ENCODE measurements at regions not wholly inside any gene's neighbourhood (a gene's known extent, or its start where the extent isn't known, plus 50 kb on each side); places are given as distances from the start of the nearest gene placed in this dataset.
"Not testable (repeated sequence)": the region's sequence is repeated elsewhere in the genome, so short reads cannot be mapped to it uniquely, and the experiment has no call there.

DNA sequence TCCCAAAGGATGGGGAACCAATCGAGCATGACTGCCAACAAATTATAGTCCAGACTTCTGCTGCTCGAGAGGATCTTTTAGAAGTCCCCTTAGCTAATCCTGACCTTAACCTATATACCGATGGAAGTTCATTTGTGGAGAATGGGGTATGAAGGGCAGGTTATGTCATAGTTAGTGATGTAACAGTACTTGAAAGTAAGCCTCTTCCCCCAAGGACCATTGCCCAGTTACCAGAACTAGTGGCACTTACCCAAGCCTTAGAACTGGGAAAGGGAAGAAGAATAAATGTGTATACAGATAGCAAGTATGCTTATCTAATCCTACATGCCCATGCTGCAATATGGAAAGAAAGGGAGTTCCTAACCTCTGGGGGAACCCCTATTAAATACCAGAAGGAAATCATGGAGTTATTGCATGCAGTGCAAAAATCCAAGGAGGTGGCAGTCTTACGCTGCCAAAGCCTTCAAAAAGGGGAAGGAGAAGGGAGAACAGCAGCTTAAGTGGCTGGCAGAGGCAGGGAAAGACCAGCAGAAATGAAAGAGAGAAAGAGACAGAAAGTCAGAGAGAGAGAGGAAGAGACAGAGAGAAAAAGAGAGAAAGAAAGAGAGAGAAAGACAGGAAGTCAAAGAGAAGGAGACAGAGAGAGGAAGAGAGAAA, 224.4 kb upstream of the SLC8A1 start:
- not testable (repeated sequence) for DNase-seq (ENCODE audit: low read depth in 4 of 4, low spot score in 3 of 4)

- no peak for DNase-seq (ENCODE audit: low read depth in 4 of 4, low spot score in 3 of 4)
These were observed 228.7 kb upstream of the SLC8A1 start for GRCh38 chr2:40680547-40680946.

GRCh38 chr2:40690036-40690435, 238.1 kb upstream of the SLC8A1 start:
- DNase-seq (ENCODE audit: low read depth in 4 of 4, low spot score in 3 of 4): no peak

- no peak for DNase-seq (ENCODE audit: low read depth in 4 of 4, low spot score in 3 of 4)
These were observed 238.6 kb upstream of the SLC8A1 start for GRCh38 chr2:40690525-40690924.

- no peak for DNase-seq (ENCODE audit: low read depth in 4 of 4, low spot score in 3 of 4)
These were observed 248.5 kb upstream of the SLC8A1 start for GRCh38 chr2:40700231-40700954.

- DNase-seq (ENCODE audit: low read depth in 4 of 4, low spot score in 3 of 4): not testable (repeated sequence)
These were observed 260.5 kb upstream of the SLC8A1 start for GRCh38 chr2:40712197-40712894.

DNA sequence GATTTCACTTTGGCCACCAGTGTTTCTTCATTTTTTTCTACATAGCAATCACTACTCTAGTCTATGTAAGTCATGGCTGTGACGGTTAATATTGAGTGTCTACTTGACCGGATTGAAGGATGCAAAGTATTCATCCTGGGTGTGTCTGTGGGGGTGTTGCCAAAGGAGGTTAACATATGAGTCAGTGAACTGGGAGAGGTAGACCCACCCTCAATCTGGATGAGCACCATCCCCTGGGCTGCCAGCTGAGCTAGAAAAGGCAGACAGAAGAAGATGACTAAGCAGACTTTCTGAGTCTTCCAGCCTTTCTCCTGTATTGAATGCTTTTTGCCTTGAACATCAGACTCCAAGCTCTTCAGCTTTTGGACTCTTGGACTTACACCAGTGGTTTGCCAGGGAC, 265.0 kb upstream of the SLC8A1 start:
- DNase-seq (ENCODE audit: low read depth in 4 of 4, low spot score in 3 of 4): no peak

- no peak for DNase-seq (ENCODE audit: low read depth in 4 of 4, low spot score in 3 of 4)
These were observed 267.5 kb upstream of the SLC8A1 start for GRCh38 chr2:40719414-40719813.

GRCh38 chr2:40721595-40721994, 269.7 kb upstream of the SLC8A1 start:
- no peak for DNase-seq (ENCODE audit: low read depth in 4 of 4, low spot score in 3 of 4)

DNA sequence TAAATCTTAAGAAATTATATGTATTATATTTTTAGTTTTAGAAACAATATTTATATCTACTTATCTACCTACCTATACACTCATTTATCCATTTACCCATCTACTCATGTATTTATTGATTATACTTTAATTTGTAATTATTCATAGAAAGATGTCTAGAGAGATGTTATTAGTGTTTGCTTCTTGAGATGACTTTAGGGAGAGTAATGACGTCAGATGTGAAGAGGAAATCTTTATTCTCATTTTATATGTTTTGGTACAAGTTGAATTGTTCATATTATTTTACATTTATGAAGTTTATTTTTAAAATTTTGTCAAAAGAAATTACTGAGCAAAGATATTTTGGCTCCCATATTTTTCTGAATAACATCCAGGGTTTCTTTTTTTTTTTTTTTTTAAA, 271.3 kb upstream of the SLC8A1 start:
- DNase-seq (ENCODE audit: low read depth in 4 of 4, low spot score in 3 of 4): no peak

DNA sequence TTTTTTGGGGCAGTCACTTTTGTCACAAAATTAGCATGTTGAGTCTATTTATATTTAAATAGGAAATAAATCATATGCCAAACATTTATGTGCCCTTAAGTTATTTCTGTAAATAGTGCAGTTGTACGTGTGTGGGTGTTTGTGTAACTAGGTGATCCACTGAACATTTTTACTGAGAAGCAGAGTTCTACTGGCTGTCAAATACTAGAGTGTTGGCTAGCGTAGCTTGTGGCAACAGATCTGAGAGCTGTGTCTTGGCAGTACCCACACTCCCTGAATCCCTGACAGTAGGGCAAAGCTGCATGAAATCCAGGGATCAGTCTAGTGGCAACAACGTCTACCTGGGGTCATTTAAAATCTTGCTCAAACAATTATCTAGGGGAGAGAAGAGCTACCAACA, 273.1 kb upstream of the SLC8A1 start:
- no peak for DNase-seq (ENCODE audit: low read depth in 4 of 4, low spot score in 3 of 4)

GRCh38 chr2:40725950-40726349, 274.1 kb upstream of the SLC8A1 start:
- DNase-seq (ENCODE audit: low read depth in 4 of 4, low spot score in 3 of 4): no peak

DNA sequence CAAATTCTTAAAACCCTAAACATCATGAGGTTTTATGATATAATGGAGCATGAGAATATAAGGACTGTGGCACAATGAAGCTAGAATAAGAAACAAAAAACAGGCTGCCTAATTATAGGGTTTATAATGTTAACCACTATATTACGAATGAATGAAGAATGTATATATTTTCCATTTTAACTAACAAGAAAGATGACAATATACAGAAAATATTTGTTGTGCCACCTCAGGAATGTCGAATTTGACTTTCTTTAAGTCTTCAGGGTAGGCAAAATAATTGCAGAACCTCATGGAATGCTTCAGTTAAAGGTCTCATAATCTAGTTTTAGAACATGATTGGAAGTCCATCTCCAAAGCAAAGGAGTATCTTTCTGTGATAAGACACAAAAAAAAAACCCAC, 282.9 kb upstream of the SLC8A1 start:
- no peak for DNase-seq (ENCODE audit: low read depth in 4 of 4, low spot score in 3 of 4)

DNA sequence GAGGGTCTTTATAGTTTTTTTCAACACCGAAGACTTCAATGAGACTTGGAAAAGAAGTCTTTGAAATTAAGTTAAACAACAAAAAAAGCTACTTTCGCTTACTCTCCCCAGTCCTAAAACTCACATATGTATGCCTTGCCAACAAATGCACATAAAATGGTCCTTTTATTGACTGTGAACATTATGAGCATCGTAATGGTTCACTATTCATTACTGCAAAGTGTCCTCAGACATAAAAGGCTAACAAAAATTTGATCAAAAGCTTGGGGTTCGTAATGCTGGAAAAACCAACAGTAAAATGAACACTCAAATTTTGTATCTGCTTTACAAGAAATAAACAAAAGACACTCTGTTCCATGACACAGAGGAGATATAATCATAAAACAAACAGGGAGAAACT, 285.3 kb upstream of the SLC8A1 start:
- DNase-seq (ENCODE audit: low read depth in 4 of 4, low spot score in 3 of 4): no peak

DNA sequence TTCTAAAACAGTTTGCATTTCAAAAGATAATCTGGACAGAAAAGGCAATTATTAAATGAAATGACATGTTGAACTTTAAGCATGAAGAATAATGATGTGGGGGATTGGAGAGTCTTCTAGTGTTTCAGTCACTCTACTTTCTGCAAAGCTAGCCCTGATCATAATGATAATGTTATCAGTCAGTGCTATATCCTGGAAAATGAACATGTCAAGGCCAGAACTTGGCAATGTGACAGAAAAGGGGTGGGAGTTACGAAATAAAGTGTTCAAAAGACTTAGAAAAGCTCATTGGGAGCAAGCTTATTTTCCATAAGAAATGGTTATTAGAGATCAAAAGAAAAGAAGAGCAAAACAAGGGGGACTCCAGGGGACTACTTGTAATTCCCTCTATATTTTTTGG, 288.5 kb upstream of the SLC8A1 start:
- DNase-seq (ENCODE audit: low read depth in 4 of 4, low spot score in 3 of 4): no peak

DNA sequence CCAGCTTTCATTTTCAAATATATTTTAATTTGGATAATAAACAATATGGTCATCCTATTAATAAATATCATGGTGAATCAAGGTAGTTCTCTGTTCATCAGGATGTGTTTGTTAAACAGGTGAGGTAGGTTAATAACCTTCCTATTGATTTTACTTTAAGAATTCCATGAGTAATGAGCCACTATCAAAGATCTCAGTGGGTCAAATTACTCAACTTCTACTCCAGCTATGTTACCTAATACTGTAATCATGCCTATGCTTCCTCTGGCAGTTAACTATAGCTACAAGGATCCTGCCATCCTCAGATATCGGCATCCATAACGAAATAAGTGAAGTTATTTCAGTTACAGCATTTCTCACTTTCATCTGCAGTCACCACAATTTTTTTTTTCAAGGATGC, 289.6 kb upstream of the SLC8A1 start:
- no peak for DNase-seq (ENCODE audit: low read depth in 4 of 4, low spot score in 3 of 4)

DNA sequence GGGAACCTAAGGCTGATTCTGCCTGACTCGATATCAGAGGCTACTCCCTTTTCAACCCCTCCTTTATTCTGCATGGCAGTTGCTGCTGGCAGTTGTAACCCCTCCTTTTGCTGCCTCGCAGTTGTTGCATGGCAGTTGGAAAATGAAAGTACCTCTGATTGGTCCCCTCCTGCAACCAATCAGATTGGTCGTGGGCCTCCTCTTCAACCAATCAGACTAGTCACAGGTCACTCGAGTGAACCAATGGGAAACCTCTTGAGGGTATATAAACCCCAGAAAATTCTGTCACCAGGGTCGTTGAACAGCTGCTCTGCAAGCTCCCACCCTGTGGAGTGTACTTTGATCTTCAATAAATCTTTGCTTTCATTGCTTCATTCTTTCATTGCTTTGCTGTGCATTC, 294.3 kb upstream of the SLC8A1 start:
- no peak for DNase-seq (ENCODE audit: low read depth in 4 of 4, low spot score in 3 of 4)

GRCh38 chr2:40751981-40752380, 300.1 kb upstream of the SLC8A1 start:
- no peak for DNase-seq (ENCODE audit: low read depth in 4 of 4, low spot score in 3 of 4)

GRCh38 chr2:40752796-40753195, 300.9 kb upstream of the SLC8A1 start:
- no peak for DNase-seq (ENCODE audit: low read depth in 4 of 4, low spot score in 3 of 4)

DNA sequence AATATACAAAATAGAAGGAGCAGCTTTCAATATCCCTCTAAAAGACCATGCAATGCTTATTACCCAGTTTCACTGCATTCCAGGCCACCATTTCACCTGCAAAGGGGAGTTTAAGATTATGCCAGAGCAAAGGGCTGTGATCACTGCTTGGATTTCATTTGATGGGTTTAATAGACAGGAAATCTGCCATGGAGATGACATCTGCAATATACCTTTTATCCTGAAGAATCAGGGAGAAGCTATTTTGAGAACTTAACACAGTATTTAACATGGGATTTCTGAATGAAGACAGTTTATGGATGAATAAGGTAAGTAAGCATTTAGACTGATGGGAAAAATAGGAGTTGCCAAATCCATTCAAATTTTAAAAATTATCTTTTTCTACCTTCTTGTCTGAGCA, 303.0 kb upstream of the SLC8A1 start:
- no peak for DNase-seq (ENCODE audit: low read depth in 4 of 4, low spot score in 3 of 4)

DNA sequence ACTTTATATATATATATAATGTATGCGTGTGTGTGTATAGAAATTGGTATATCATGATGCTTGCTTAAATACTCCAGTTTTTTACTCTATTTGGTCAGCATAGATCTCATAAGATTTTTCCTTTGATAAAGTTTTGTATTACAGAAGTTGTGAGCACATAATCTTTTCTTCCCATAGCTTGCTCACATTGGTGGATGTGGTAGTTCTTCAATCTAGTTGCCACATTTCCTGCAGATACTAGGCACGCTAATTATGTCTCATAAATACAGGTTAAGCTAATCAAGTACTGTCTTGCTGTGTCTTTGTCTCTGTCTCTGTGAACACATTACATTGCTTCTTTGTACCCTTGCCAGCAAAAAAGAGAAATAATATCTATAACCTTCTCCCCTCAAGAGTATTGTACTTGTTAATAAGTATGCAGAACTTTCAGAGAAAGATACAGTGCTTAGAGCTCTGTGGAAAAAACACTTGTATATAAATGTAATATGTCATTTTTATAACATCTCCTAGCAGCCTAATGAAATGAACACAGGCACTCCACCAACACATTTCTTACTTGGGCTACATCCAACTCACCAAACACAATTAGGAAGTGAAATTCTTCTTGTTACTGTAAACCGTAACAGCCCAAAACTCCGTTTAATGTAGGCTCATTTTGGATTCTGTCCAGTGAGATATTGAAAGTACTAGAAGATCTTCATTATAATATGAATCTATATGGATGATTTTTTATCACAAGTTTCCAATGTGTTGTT, 306.7 kb upstream of the SLC8A1 start:
- DNase-seq (ENCODE audit: low read depth in 4 of 4, low spot score in 3 of 4): no peak
